Hepatocyte (in vitro differentiated cells): ENCODE measurements at regions not wholly inside any gene's neighbourhood (a gene's known extent, or its start where the extent isn't known, plus 50 kb on each side); places are given as distances from the start of the nearest gene placed in this dataset.

Source experiments
- DNase-seq: peaks from one replicate; pipeline ENCODE4 v3.0.0-alpha.2; 2016; ENCODE audit warnings: low spot score
- H2AFZ ChIP-seq: fragments of 200-600 bp; sonication (generic); 2 replicates; pipeline ENCODE4 v1.6.0; 2016; ENCODE audit warnings: antibody characterized with exemption, mild to moderate bottlenecking
- H3K27ac ChIP-seq: fragments of 200-600 bp; sonication (generic); 2 replicates; pipeline ENCODE4 v1.5.1; 2016; ENCODE audit warnings: mild to moderate bottlenecking
- H3K27me3 ChIP-seq: fragments of 200-600 bp; sonication (generic); 2 replicates; pipeline ENCODE4 v1.6.1; 2016
- H3K36me3 ChIP-seq: fragments of 200-600 bp; sonication (generic); replicated peaks from 2 replicates; pipeline ENCODE4 v1.5.1; 2016; ENCODE audit warnings: low read depth; ENCODE audit not compliant: insufficient read depth
- H3K4me1 ChIP-seq: fragments of 200-600 bp; sonication (generic); 2 replicates; pipeline ENCODE4 v1.5.1; 2016; ENCODE audit warnings: mild to moderate bottlenecking, moderate library complexity; ENCODE audit not compliant: insufficient read depth
- H3K4me2 ChIP-seq: fragments of 200-600 bp; sonication (generic); 2 replicates; pipeline ENCODE4 v1.6.0; 2016
- H3K4me3 ChIP-seq: fragments of 200-600 bp; sonication (generic); 2 replicates; pipeline ENCODE4 v1.5.1; 2016; ENCODE audit warnings: mild to moderate bottlenecking
- H3K79me2 ChIP-seq: fragments of 200-600 bp; sonication (generic); 2 replicates; pipeline ENCODE4 v1.6.0; 2017; ENCODE audit warnings: mild to moderate bottlenecking
- H3K9me2 ChIP-seq: fragments of 200-600 bp; sonication (generic); replicated peaks from 2 replicates; pipeline ENCODE4 v1.6.0; 2017; ENCODE audit warnings: mild to moderate bottlenecking; ENCODE audit not compliant: insufficient read depth
- H3K9me3 ChIP-seq: fragments of 200-600 bp; sonication (generic); 2 replicates; pipeline ENCODE4 v1.5.1; 2016; ENCODE audit warnings: low read depth, mild to moderate bottlenecking
- H4K20me1 ChIP-seq: fragments of 200-600 bp; sonication (generic); 2 replicates; pipeline ENCODE4 v1.6.0; 2016; ENCODE audit warnings: mild to moderate bottlenecking; ENCODE audit not compliant: insufficient read depth, poor library complexity, severe bottlenecking
- CTCF ChIP-seq: fragments of 200-600 bp; sonication (generic); IDR thresholded peaks from 2 replicates; pipeline ENCODE4 v1.5.1; 2016; ENCODE audit warnings: antibody characterized with exemption, mild to moderate bottlenecking; ENCODE audit not compliant: poor library complexity
- EZH2 ChIP-seq: fragments of 200-600 bp; sonication (generic); IDR thresholded peaks from 2 replicates; pipeline ENCODE4 v1.6.1; 2016; ENCODE audit warnings: antibody characterized with exemption, mild to moderate bottlenecking, borderline replicate concordance
- EZH2phosphoT487 ChIP-seq: fragments of 200-600 bp; sonication (generic); IDR thresholded peaks from one replicate; pipeline ENCODE4 v1.6.1; 2018; ENCODE audit warnings: antibody characterized with exemption, mild to moderate bottlenecking, low read depth, moderate library complexity; ENCODE audit not compliant: unreplicated experiment, severe bottlenecking
- WGBS: methylation state at CpG from one replicate; pipeline ENCODE4 v1.1.6; 2016; ENCODE audit warnings: low lambda C conversion rate; ENCODE audit errors: missing lambda C conversion rate; 5-methylcytosine and 5-hydroxymethylcytosine counted together

- H3K27ac ChIP-seq: peak overlapping the region; percentile 57
- H3K9me3 ChIP-seq: no peaks in the 10 kb centered on the region
- no peak overlapping the region for H2AFZ ChIP-seq
- peak overlapping the region; percentile 26 for H3K4me2 ChIP-seq
- H4K20me1 ChIP-seq: no peaks in the 10 kb centered on the region
- no peaks in the 10 kb centered on the region for H3K9me2 ChIP-seq
- H3K27me3 ChIP-seq: no peaks in the 10 kb centered on the region
- no peaks in the 10 kb centered on the region for H3K79me2 ChIP-seq
- no peak overlapping the region for H3K4me3 ChIP-seq
- no peak for TF ChIP-seq CTCF
- peaks cover 28% of the 10 kb centered on the region for H3K4me1 ChIP-seq
- DNase-seq: peak; percentile 47
- H3K36me3 ChIP-seq: no peaks in the 10 kb centered on the region
- 32% methylated on average over 2 of the region's 2 CpGs for WGBS
These were observed 307.6 kb downstream of the ALDH8A1 start for GRCh38 chr6:134642279-134642678.

GRCh38 chr6:134640975-134641429 lies 308.9 kb downstream of the ALDH8A1 start:
- peak; percentile 83 for DNase-seq
- Histone ChIP-seq H3K4me1 (peaks cover 28% of the 10 kb centered on the region), H2AFZ (no peak overlapping the region), H4K20me1 (no peaks in the 10 kb centered on the region), H3K27ac (peak overlapping the region; percentile 57), H3K36me3 (no peaks in the 10 kb centered on the region), H3K27me3 (no peaks in the 10 kb centered on the region), H3K4me3 (no peak overlapping the region), H3K79me2 (no peaks in the 10 kb centered on the region), H3K4me2 (no peak overlapping the region), H3K9me2 (no peaks in the 10 kb centered on the region), H3K9me3 (no peaks in the 10 kb centered on the region)
- TF ChIP-seq EZH2phosphoT487: no peak
- peak; percentile 84 for TF ChIP-seq CTCF
- 79% methylated on average over 1 of the region's 1 CpG for WGBS

- WGBS: 95% methylated on average over 4 of the region's 4 CpGs
- Histone ChIP-seq H3K4me3 (no peak overlapping the region), H3K9me3 (no peaks in the 10 kb centered on the region)
These were observed 309.7 kb downstream of the ALDH8A1 start for GRCh38 chr6:134640229-134640628.

More at GRCh38 chr6:134640229-134640628, 309.7 kb downstream of the ALDH8A1 start:
- Histone ChIP-seq H3K4me2 (no peak overlapping the region), H3K4me1 (peaks cover 28% of the 10 kb centered on the region), H3K79me2 (no peaks in the 10 kb centered on the region), H4K20me1 (no peaks in the 10 kb centered on the region), H3K27ac (no peak overlapping the region), H2AFZ (no peak overlapping the region), H3K36me3 (no peaks in the 10 kb centered on the region), H3K9me2 (no peaks in the 10 kb centered on the region), H3K27me3 (no peaks in the 10 kb centered on the region)
- no peak for DNase-seq
- no peak for TF ChIP-seq EZH2
- no peak for TF ChIP-seq EZH2phosphoT487
- no peak for TF ChIP-seq CTCF
